HL-60 (cell line): ENCODE measurements at regions not wholly inside any gene's neighbourhood (a gene's known extent, or its start where the extent isn't known, plus 50 kb on each side); places are given as distances from the start of the nearest gene placed in this dataset.

Experiments
- DNase-seq, 2 experiments: peaks; one replicate each; pipeline ENCODE4 v3.0.0-alpha.2; 2010 to 2020; ENCODE audit warnings: low read depth in 1 of 2, low spot score in 1 of 2
- H3K27ac ChIP-seq: fragments of 250-450 bp; sonication (Bioruptor Pico); replicated peaks from 2 replicates; pipeline ENCODE4 v1.5.1; 2020; ENCODE audit warnings: mild to moderate bottlenecking, moderate library complexity
- H3K27me3 ChIP-seq: fragments of 250-450 bp; sonication (Bioruptor Pico); 2 replicates; pipeline ENCODE4 v1.5.1; 2021; ENCODE audit warnings: mild to moderate bottlenecking, moderate library complexity; ENCODE audit not compliant: insufficient read depth, poor library complexity, severe bottlenecking
- H3K4me3 ChIP-seq: replicated peaks from 2 replicates; pipeline ENCODE4 v1.5.1; 2011; ENCODE audit warnings: mild to moderate bottlenecking, control low read depth, low read length; ENCODE audit not compliant: insufficient read depth
- GABPA ChIP-seq: IDR thresholded peaks from 2 replicates; pipeline ENCODE4 v1.6.1; 2012; ENCODE audit warnings: low read depth
- POLR2AphosphoS5 ChIP-seq: IDR thresholded peaks from 2 replicates; pipeline ENCODE4 v1.6.1; 2012; ENCODE audit warnings: low read depth
- SPI1 ChIP-seq: IDR thresholded peaks from 2 replicates; pipeline ENCODE4 v1.6.1; 2012; ENCODE audit warnings: low read depth, mild to moderate bottlenecking, borderline replicate concordance
- TF ChIP-seq, protein P1 (sequence below): IDR thresholded peaks from 2 replicates; pipeline ENCODE4 v1.6.1; 2012; ENCODE audit warnings: low read depth; ENCODE audit not compliant: insufficient replicate concordance
- TF ChIP-seq, protein P2 (sequence below): IDR thresholded peaks from one replicate; pipeline ENCODE4 v1.5.1; 2011; ENCODE audit warnings: low read length, control low read depth, inconsistent platforms; ENCODE audit not compliant: insufficient read depth

- DNase-seq: no peak
- H3K4me3 ChIP-seq: no peak overlapping the region
- H3K27ac ChIP-seq: no peak overlapping the region
- TF ChIP-seq POLR2AphosphoS5 (no peak), GABPA (no peak), SPI1 (no peak)
- TF ChIP-seq, protein P1, sequence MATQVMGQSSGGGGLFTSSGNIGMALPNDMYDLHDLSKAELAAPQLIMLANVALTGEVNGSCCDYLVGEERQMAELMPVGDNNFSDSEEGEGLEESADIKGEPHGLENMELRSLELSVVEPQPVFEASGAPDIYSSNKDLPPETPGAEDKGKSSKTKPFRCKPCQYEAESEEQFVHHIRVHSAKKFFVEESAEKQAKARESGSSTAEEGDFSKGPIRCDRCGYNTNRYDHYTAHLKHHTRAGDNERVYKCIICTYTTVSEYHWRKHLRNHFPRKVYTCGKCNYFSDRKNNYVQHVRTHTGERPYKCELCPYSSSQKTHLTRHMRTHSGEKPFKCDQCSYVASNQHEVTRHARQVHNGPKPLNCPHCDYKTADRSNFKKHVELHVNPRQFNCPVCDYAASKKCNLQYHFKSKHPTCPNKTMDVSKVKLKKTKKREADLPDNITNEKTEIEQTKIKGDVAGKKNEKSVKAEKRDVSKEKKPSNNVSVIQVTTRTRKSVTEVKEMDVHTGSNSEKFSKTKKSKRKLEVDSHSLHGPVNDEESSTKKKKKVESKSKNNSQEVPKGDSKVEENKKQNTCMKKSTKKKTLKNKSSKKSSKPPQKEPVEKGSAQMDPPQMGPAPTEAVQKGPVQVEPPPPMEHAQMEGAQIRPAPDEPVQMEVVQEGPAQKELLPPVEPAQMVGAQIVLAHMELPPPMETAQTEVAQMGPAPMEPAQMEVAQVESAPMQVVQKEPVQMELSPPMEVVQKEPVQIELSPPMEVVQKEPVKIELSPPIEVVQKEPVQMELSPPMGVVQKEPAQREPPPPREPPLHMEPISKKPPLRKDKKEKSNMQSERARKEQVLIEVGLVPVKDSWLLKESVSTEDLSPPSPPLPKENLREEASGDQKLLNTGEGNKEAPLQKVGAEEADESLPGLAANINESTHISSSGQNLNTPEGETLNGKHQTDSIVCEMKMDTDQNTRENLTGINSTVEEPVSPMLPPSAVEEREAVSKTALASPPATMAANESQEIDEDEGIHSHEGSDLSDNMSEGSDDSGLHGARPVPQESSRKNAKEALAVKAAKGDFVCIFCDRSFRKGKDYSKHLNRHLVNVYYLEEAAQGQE: no peak
- TF ChIP-seq, protein P2, sequence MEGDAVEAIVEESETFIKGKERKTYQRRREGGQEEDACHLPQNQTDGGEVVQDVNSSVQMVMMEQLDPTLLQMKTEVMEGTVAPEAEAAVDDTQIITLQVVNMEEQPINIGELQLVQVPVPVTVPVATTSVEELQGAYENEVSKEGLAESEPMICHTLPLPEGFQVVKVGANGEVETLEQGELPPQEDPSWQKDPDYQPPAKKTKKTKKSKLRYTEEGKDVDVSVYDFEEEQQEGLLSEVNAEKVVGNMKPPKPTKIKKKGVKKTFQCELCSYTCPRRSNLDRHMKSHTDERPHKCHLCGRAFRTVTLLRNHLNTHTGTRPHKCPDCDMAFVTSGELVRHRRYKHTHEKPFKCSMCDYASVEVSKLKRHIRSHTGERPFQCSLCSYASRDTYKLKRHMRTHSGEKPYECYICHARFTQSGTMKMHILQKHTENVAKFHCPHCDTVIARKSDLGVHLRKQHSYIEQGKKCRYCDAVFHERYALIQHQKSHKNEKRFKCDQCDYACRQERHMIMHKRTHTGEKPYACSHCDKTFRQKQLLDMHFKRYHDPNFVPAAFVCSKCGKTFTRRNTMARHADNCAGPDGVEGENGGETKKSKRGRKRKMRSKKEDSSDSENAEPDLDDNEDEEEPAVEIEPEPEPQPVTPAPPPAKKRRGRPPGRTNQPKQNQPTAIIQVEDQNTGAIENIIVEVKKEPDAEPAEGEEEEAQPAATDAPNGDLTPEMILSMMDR: no peak
- H3K27me3 ChIP-seq: no peaks in the 10 kb centered on the region
These were observed 185.5 kb downstream of the RAB28 start for GRCh38 chr4:13298655-13299054.

- no peak overlapping the region for H3K27ac ChIP-seq
- TF ChIP-seq SPI1 (no peak), POLR2AphosphoS5 (no peak), GABPA (no peak)
- TF ChIP-seq, protein P2: no peak
- TF ChIP-seq, protein P1: no peak
- no peak overlapping the region for H3K4me3 ChIP-seq
- no peaks in the 10 kb centered on the region for H3K27me3 ChIP-seq
- DNase-seq: no peak
These were observed 187.2 kb downstream of the RAB28 start for GRCh38 chr4:13296986-13297385.

- TF ChIP-seq SPI1 (no peak), POLR2AphosphoS5 (no peak), GABPA (no peak)
- TF ChIP-seq, protein P1: no peak
- TF ChIP-seq, protein P2: no peak
- no peaks in the 10 kb centered on the region for H3K27me3 ChIP-seq
- H3K27ac ChIP-seq: no peak overlapping the region
- no peak for DNase-seq
- no peak overlapping the region for H3K4me3 ChIP-seq
These were observed 189.1 kb downstream of the RAB28 start for GRCh38 chr4:13294961-13295605.
